Stimulated activated effector memory CD8-positive, alpha-beta T cell treated with anti-CD3 and anti-CD28 coated beads, Interleukin-12 subunit alpha, Interleukin-12 subunit beta, amount 100 ng/mL, for 72 hours (primary cell): ENCODE measurements at regions not wholly inside any gene's neighbourhood (a gene's known extent, or its start where the extent isn't known, plus 50 kb on each side); places are given as distances from the start of the nearest gene placed in this dataset.
A peak's percentile ranks its signal among the peaks of the same experiment; 100 is the strongest.

ENCODE experiments used
- ATAC-seq: fragments of 150-1000 bp; cut with Tn5 transposase; 2 replicates; pipeline ENCODE4 v1.10.0; 2021
- DNase-seq, 2 donors: peaks; one replicate each; pipeline ENCODE4 v3.0.0; 2021 to 2022; ENCODE audit warnings: low spot score in 2 of 2
- H3K27ac Mint-ChIP-seq: one replicate; pipeline ENCODE4 v1.8.0; 2022; ENCODE audit warnings: mild to moderate bottlenecking, mixed read lengths
- H3K36me3 Mint-ChIP-seq: one replicate; pipeline ENCODE4 v1.8.0; 2022; ENCODE audit warnings: mild to moderate bottlenecking, mixed read lengths
- H3K4me1 Mint-ChIP-seq: one replicate; pipeline ENCODE4 v1.8.0; 2022; ENCODE audit warnings: mixed read lengths
- H3K4me3 Mint-ChIP-seq: one replicate; pipeline ENCODE4 v1.8.0; 2022; ENCODE audit warnings: mild to moderate bottlenecking, mixed read lengths
- H3K9me3 Mint-ChIP-seq: one replicate; pipeline ENCODE4 v1.8.0; 2022; ENCODE audit warnings: mixed read lengths

DNA sequence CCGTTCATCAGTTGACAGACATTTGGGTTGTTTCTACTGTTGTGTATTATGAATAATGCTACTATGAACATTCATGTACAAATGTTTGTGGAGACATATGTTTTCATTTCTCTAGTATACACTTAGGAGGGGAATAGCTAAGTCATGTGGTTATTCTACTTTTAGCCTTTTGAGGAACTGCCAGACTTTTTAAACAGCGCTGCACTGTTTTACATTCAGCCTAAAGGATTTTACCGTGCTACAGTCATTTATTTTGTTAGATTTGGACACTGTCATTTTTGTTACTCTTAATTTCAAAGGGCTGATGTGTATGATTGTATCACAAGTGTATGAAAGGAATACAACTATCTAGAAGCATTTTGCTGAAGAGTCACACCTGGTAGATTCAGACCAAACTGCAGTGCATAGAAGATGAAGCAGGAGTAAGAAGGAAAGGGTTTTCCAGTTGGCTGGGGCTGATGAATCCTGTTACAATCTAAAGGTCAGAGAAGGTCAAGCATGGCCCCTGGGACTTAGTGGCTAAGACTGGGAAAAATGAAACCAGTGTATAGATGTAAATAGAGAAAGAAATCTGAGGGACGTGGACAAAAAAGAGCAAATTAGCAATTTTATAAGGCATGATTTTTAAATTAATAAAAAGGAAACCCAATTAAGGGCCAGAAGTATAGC is 509.7 kb downstream of the PSAT1 start:
- no peaks in the 10 kb centered on the region for H3K36me3 Mint-ChIP-seq
- no peaks in the 10 kb centered on the region for H3K4me1 Mint-ChIP-seq
- DNase-seq (no peak), ATAC-seq (no peak)
- H3K4me3 Mint-ChIP-seq = no peak overlapping the region
- H3K27ac Mint-ChIP-seq = no peak overlapping the region
- H3K9me3 Mint-ChIP-seq = peaks cover 4% of the 10 kb centered on the region

DNA sequence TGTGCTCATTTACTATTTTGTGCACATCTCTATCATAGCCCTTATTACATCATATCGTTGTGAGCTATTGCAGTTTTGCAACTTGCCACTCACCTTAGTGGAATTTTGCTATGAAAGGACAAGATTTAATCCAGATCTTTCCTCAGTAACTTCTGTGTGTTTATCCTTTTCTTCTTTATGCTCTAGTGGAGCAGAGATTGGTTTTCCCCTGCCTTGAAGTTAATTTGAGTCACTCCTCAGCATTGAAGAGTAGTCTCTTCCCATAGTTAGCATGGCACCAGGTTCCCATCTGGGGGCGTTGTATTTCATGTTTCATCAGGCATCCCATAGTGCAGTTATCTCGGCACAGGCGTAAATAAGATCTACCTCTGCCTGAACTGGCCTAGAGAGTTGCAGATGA is 510.4 kb downstream of the PSAT1 start:
- Mint-ChIP-seq H3K9me3 (peaks cover 4% of the 10 kb centered on the region), H3K4me1 (no peaks in the 10 kb centered on the region), H3K36me3 (no peaks in the 10 kb centered on the region), H3K27ac (no peak overlapping the region), H3K4me3 (no peak overlapping the region)
- DNase-seq (no peak), ATAC-seq (no peak)

DNA sequence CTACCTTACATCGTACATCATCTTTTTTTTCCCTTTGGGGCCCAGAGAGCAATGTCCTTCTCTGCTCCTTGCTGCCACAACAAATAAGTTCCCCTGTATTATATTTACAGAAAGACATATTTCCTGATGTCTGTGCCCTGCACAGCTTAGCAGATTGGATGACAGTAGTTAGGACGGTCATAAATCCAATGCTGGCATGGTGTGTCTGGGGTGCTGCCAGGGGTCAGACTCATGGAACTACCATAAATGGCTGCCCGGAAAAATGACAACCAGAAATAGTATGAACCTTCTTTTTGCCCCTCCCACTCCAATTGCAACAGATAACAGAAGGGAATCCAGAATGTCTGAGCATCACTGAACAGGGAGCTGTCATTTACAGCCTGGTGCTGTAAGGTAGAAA is 511.1 kb downstream of the PSAT1 start:
- no peak overlapping the region for H3K4me3 Mint-ChIP-seq
- no peaks in the 10 kb centered on the region for H3K4me1 Mint-ChIP-seq
- no peaks in the 10 kb centered on the region for H3K36me3 Mint-ChIP-seq
- DNase-seq = no peak
- H3K9me3 Mint-ChIP-seq = peaks cover 4% of the 10 kb centered on the region
- no peak for ATAC-seq
- no peak overlapping the region for H3K27ac Mint-ChIP-seq

DNA sequence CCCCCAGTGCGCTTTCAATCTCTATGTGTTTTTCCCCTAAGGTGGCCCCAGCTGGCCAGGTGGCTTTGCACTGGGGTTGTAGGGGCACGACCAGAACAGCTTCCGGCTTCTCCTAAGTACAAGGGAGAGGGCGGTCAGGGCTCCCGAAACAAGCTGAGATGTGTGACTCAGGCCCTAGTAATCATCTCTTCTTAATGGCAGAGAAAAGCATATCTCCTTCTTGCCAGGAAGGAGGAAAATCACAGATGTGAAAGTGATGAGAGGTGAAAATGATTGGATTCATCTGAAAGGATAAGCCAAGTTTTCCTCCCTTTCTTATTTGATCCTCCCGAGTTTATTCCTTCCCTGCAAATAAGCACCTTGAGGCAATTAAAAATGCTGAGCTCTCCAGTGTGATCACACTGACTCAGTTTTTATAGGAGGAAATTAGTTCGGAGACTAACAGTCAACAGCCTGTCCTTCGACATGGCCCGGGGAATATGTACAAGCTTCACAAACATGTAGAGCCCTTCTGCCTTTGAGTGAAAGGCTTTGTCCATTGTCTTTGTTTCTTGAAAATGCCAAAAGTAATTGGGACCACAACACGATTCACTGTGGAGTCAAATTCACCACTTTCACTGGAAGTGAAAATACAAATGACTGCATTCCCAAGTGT is 514.8 kb downstream of the PSAT1 start:
- Mint-ChIP-seq H3K9me3 (peaks cover 4% of the 10 kb centered on the region), H3K36me3 (no peaks in the 10 kb centered on the region), H3K4me1 (no peaks in the 10 kb centered on the region), H3K4me3 (no peak overlapping the region), H3K27ac (no peak overlapping the region)
- no peak for DNase-seq
- no peak for ATAC-seq

DNA sequence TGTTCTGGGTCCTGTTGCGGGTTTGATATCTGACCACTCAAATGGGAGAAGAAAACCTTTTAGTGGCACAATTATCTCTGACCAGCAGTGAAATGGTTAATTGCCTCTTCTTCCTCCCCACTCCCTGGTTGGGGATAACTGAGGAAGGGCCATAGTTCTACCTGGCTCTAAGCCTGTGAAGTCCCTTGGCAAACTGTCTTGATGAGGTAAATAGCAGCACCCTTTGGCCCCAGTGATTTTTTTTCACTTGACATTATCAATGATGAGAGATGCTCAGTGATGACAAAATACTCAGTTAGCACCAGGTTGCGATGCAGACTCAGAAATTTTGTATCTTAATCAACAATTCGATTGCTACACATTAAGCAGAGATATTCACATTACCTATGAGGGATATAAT is 515.7 kb downstream of the PSAT1 start:
- Mint-ChIP-seq H3K27ac (no peak overlapping the region), H3K36me3 (no peaks in the 10 kb centered on the region), H3K4me3 (no peak overlapping the region), H3K4me1 (no peaks in the 10 kb centered on the region), H3K9me3 (peaks cover 4% of the 10 kb centered on the region)
- no peak for ATAC-seq
- DNase-seq = no peak

DNA sequence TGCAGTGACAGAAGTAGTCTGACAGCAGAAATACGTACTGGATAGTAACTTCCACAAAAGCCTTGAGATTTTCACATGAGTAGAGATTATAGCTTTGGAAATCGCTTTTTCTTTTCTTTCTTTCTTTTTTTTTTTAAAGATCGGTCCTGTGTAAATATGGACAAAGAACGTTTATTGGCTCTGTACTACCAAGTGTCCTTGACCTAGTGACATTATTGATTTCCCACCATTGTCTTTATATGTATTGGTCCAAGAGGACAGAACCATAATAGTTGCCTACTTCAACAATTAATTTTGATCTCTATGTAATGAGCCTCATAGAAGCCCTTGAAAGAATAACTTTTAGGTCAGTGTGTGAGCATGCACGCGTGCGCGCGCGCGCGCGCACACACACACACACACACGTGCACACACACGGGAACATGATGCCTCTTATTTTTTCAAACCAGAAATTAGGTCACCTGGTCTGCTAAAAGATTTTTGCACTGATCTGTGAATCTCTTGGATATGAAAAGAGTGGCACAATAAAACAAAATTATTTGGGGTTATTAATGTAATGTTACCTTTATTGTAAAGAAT is 516.8 kb downstream of the PSAT1 start:
- Mint-ChIP-seq H3K27ac (no peak overlapping the region), H3K4me1 (no peaks in the 10 kb centered on the region), H3K36me3 (no peaks in the 10 kb centered on the region), H3K4me3 (no peak overlapping the region), H3K9me3 (peaks cover 3% of the 10 kb centered on the region)
- DNase-seq (no peak), ATAC-seq (no peak)

DNA sequence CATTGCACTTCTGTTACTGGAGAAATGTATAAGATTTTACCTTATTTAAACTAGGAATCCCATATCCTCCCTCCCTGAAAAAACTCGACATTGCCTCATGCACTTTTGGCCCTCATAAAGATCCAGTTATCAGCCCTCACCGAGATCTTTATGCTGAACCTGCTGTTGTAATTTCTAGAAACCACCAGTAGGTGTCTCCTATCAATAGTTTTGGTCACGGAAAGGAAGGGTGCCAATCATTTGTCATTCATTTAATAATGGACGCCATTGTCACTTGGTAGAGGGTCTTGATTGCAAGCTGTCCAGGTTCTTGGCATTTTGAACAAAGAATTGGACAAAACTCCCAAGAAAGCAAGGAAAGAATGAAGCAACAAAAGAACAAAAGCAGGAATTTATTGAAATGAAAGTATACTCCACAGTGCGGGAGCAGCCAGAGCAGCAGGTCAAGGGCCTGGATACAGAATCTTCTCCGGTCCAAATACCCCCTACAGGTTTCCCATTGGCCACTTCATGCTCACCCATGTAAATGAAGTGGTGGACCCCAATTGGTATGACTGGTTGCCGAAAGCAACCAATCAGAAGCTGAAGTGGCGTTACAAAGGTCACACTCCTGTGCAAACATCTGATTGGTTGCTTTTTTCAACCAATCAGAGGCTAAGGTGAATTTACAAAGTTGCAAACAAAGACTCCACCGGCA is 524.3 kb downstream of the PSAT1 start:
- no peak overlapping the region for H3K27ac Mint-ChIP-seq
- no peak for DNase-seq
- H3K9me3 Mint-ChIP-seq = no peaks in the 10 kb centered on the region
- H3K4me3 Mint-ChIP-seq = peak overlapping the region; percentile 8
- H3K4me1 Mint-ChIP-seq = peaks cover 5% of the 10 kb centered on the region
- ATAC-seq = no peak
- H3K36me3 Mint-ChIP-seq = no peaks in the 10 kb centered on the region

DNA sequence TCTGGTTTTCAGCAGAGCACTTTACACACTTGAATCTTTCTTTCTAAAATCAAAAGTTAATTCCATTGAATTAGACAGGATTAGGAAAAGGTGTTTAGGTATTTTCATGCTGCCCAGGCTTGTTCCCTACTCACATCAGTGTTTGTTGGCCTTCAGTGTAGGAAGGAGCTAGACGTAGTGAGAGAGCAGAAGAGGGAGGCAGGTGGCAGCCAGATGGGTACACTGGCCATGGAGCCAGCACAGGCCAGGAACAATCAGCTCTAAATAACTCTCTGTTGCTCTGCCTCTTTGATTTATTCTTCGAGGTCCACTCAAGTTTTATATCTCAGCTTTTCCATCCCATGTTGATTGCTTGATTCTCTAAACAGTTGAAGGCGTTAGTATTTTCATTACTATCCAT is 529.6 kb downstream of the PSAT1 start:
- no peaks in the 10 kb centered on the region for H3K9me3 Mint-ChIP-seq
- H3K4me1 Mint-ChIP-seq = no peaks in the 10 kb centered on the region
- no peaks in the 10 kb centered on the region for H3K36me3 Mint-ChIP-seq
- DNase-seq (no peak), ATAC-seq (no peak)
- H3K27ac Mint-ChIP-seq = no peak overlapping the region
- no peak overlapping the region for H3K4me3 Mint-ChIP-seq

DNA sequence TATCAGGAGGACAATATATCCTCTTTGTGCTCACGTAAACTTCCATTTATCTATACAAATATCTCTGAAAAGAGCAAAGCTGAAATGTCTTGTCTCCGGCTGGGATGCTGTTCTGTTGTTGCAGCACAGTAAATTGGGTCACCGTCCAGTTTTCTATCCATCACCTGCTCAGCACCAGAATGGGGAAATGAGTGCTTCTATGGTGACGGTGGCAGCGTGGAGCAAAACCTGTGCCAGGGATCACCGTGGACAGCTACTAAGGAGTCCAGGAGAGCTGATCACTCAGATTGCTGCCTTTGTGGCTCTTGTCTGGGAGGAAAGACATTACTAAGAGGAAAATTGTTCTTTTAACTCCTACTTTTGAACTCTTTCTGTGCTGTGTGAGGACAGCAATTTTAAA is 531.6 kb downstream of the PSAT1 start:
- DNase-seq = no peak
- Mint-ChIP-seq H3K27ac (no peak overlapping the region), H3K4me1 (no peaks in the 10 kb centered on the region), H3K9me3 (no peaks in the 10 kb centered on the region), H3K4me3 (no peak overlapping the region), H3K36me3 (no peaks in the 10 kb centered on the region)
- ATAC-seq = no peak

DNA sequence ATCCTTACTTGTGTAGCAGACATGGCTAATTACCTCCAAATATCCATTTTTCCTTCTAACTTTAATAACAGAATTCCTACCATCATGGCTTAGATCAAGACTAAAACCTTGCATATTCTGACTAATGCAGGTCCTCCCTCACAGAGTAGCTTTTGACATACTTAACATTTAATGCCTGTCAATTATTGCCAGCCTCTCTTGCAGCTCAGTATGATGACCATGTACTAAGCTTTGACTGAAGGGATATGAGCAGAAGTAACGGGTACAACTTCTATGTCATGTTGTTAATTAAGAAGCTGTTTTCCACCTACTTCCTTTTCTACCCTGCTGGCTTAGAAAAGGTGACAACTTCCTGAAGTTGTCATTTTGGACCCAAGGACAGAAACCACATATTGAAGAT is 533.4 kb downstream of the PSAT1 start:
- Mint-ChIP-seq H3K27ac (no peak overlapping the region), H3K4me1 (no peaks in the 10 kb centered on the region), H3K4me3 (no peak overlapping the region), H3K36me3 (no peaks in the 10 kb centered on the region), H3K9me3 (no peaks in the 10 kb centered on the region)
- ATAC-seq (no peak), DNase-seq (no peak)

DNA sequence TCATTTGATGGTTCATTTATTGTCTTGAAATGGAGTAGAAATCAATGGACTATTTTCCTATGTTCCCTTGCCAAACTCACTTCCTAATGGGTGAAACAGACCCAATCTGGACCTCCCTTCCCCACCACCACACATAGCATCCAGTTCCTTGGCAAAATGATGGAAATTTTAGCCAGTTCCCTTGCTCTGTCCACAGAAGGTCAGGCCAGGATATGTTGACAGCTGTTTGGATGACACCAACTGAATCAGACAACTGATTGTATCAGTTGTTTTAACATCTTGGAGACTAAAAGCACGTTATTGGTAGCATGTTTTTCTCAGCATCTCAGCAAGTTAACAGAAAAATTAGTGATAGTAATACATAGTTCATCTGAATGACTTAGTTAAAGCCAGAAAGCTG is 534.8 kb downstream of the PSAT1 start:
- Mint-ChIP-seq H3K9me3 (no peaks in the 10 kb centered on the region), H3K36me3 (no peaks in the 10 kb centered on the region), H3K4me1 (no peaks in the 10 kb centered on the region), H3K4me3 (no peak overlapping the region), H3K27ac (no peak overlapping the region)
- DNase-seq (no peak), ATAC-seq (no peak)

DNA sequence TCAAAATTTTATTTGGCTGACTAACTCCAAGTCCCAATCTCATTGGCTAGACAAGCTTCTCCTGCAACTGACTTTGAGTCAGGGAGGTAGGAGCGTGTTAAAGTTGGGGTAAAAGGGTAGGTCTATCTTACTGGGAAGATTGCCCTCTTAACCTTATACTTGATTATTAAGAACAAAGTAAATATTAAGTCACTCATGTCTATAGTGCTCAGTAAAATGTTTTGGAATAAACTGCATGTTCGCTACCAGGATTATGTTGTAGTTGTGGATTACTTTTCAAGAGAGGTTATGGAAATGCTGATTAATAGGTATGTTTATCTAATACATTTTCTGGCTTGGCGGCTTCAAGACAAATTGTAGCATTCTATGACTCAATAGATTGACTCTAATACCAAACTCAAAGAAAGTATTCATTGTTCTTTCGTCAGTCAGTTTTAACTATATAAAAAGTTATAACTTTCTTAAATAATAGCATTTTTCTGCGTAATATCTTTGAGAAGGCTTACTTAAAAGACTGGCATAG is 539.1 kb downstream of the PSAT1 start:
- Mint-ChIP-seq H3K27ac (no peak overlapping the region), H3K9me3 (no peaks in the 10 kb centered on the region), H3K4me3 (no peak overlapping the region), H3K36me3 (no peaks in the 10 kb centered on the region), H3K4me1 (no peaks in the 10 kb centered on the region)
- ATAC-seq (no peak), DNase-seq (no peak)

DNA sequence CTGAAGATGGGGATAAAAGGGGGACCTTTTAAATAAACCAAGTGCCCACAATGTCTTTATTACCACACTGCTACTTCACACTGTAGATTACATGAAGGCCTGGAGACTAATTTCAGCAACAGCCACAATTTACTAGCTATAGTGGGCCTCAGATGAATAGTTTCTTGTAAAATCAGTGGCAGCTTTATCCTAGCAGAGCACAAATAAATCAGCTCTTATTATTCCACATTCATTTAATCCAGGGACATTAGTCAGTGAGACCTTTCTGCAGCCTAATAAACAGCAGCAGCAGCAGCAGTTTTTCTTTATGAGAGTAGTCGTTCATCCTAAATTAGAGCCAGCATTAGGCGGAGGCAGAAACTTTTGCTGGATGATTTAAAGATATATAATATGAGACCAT is 542.3 kb downstream of the PSAT1 start:
- no peaks in the 10 kb centered on the region for H3K4me1 Mint-ChIP-seq
- no peak for DNase-seq
- no peaks in the 10 kb centered on the region for H3K36me3 Mint-ChIP-seq
- peaks cover 7% of the 10 kb centered on the region for H3K9me3 Mint-ChIP-seq
- H3K4me3 Mint-ChIP-seq = no peak overlapping the region
- H3K27ac Mint-ChIP-seq = no peak overlapping the region
- ATAC-seq = no peak

DNA sequence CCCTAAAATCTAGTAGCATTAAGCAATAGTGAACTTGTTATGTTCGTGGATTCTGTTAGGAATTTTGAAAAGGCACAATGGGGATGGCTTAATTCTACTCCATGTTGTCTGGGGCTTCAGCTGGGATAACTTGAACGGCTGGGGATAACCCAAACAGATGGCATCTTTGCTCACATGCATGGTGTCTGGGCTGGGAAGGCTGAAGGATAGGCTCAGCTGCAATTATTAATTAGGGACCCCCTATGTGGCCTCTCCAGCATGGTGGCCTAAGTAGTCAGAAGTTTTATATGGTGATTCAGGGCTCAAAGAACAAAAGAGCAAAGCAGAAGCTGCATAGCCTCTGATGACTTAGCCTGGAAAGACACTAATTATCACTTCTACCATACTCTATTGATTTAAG is 551.1 kb downstream of the PSAT1 start:
- ATAC-seq (no peak), DNase-seq (no peak)
- peaks cover 17% of the 10 kb centered on the region for H3K9me3 Mint-ChIP-seq
- no peaks in the 10 kb centered on the region for H3K4me1 Mint-ChIP-seq
- no peak overlapping the region for H3K4me3 Mint-ChIP-seq
- no peaks in the 10 kb centered on the region for H3K36me3 Mint-ChIP-seq
- no peak overlapping the region for H3K27ac Mint-ChIP-seq

DNA sequence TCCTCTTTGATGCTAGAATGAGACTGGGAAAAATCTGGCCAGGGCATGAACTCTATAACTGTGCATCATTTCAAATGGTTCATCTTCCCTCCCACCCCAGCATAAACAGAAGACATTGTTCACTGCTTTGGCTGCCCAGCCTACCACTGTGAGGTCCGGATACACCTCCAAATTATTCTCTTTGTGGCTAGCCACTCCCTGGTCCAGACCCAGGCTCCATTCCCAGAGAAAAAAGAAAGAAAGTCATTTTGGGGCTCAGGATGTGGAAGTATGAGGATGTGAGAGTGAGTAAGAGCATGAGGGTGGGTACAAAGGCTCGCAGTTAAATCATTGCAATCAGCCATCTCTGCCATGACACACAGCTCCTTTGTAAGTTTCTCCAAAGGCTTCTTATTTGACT is 559.2 kb downstream of the PSAT1 start:
- Mint-ChIP-seq H3K27ac (no peak overlapping the region), H3K9me3 (peaks cover 7% of the 10 kb centered on the region), H3K36me3 (no peaks in the 10 kb centered on the region), H3K4me1 (no peaks in the 10 kb centered on the region), H3K4me3 (no peak overlapping the region)
- no peak for DNase-seq
- no peak for ATAC-seq

DNA sequence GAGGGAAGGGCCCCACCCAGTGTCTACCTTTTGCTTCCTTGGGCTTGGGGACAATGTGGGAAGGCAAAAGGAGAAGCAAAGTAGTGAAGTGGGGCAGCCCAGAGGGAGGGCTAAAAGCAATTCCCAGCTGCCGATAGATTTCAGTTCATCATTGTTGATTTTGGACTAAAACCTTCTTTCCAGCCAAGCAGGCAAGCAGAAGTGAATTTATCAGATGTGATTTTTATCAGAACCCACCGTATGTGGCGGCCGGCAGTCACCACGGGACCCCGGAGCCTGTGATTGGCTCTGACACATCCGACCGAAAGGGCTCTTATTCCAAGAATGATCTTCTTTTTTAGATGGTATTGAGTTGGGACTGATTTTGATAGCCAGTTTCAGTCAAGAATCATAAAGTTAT is 559.9 kb downstream of the PSAT1 start:
- Mint-ChIP-seq H3K27ac (no peak overlapping the region), H3K4me3 (no peak overlapping the region), H3K36me3 (no peaks in the 10 kb centered on the region), H3K9me3 (peaks cover 4% of the 10 kb centered on the region), H3K4me1 (no peaks in the 10 kb centered on the region)
- no peak for DNase-seq
- ATAC-seq = no peak
